C4-2B (cell line): ENCODE measurements at regions not wholly inside any gene's neighbourhood (a gene's known extent, or its start where the extent isn't known, plus 50 kb on each side); places are given as distances from the start of the nearest gene placed in this dataset.

Source experiments
- ZFX ChIP-seq: fragments of 450-650 bp; IDR thresholded peaks from 2 replicates; pipeline ENCODE4 v1.6.1; 2017
- TF ChIP-seq, protein P1 (sequence below): fragments of 450-650 bp; conservative IDR thresholded peaks from 2 replicates; pipeline ENCODE4 v1.5.1; 2017; ENCODE audit warnings: mild to moderate bottlenecking

DNA sequence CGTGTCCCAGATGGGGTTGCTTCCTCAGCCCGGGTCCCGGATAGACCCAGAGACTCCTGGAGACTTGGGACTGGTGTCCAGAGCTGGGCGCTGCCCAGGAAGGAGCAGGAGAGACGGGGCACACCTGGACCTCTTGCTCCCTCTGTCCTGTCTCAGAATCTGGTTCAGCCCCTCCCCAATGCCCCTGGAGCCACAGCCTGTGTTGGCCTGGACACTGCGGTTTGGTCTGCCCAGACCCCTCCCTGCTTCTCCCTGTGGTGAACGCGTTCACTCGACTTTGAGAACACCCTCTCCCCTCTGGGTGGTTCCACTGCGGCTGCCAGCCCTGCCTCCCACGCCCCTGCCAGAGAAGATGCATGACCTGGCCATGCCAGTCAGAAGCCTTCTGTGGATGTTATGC is 111.1 kb downstream of the HMX1 start:
- TF ChIP-seq, protein P1, sequence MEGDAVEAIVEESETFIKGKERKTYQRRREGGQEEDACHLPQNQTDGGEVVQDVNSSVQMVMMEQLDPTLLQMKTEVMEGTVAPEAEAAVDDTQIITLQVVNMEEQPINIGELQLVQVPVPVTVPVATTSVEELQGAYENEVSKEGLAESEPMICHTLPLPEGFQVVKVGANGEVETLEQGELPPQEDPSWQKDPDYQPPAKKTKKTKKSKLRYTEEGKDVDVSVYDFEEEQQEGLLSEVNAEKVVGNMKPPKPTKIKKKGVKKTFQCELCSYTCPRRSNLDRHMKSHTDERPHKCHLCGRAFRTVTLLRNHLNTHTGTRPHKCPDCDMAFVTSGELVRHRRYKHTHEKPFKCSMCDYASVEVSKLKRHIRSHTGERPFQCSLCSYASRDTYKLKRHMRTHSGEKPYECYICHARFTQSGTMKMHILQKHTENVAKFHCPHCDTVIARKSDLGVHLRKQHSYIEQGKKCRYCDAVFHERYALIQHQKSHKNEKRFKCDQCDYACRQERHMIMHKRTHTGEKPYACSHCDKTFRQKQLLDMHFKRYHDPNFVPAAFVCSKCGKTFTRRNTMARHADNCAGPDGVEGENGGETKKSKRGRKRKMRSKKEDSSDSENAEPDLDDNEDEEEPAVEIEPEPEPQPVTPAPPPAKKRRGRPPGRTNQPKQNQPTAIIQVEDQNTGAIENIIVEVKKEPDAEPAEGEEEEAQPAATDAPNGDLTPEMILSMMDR: no peak
- no peak for TF ChIP-seq ZFX
